Stimulated activated CD4-positive, alpha-beta T cell treated with anti-CD3 and anti-CD28 coated beads, Interleukin-12 subunit alpha, Interleukin-12 subunit beta, amount 100 ng/mL, for 24 hours (primary cell): ENCODE measurements at regions not wholly inside any gene's neighbourhood (a gene's known extent, or its start where the extent isn't known, plus 50 kb on each side); places are given as distances from the start of the nearest gene placed in this dataset.

Experiments used
- DNase-seq, 2 experiments: peaks; one replicate each; pipeline ENCODE4 v3.0.0-alpha.2; 2020; ENCODE audit warnings: low read depth in 2 of 2

- DNase-seq, result no peak
Measured at GRCh38 chr9:78788101-78788500, 491.2 kb downstream of the PSAT1 start.

GRCh38 chr9:78791779-78792178, 494.9 kb downstream of the PSAT1 start:
- DNase-seq, result no peak

GRCh38 chr9:78792745-78793144, 495.8 kb downstream of the PSAT1 start:
- DNase-seq, result no peak

GRCh38 chr9:78805771-78806170, 508.8 kb downstream of the PSAT1 start:
- DNase-seq, result no peak

- DNase-seq, result no peak
Measured at GRCh38 chr9:78806492-78807160, 509.7 kb downstream of the PSAT1 start.

GRCh38 chr9:78807286-78807685, 510.4 kb downstream of the PSAT1 start:
- DNase-seq, result no peak

GRCh38 chr9:78808048-78808447, 511.1 kb downstream of the PSAT1 start:
- DNase-seq, result no peak

- no peak for DNase-seq
Measured at GRCh38 chr9:78811622-78812276, 514.8 kb downstream of the PSAT1 start.

GRCh38 chr9:78812665-78813064, 515.7 kb downstream of the PSAT1 start:
- DNase-seq, result no peak

- DNase-seq, result no peak
Measured at GRCh38 chr9:78813602-78814180, 516.8 kb downstream of the PSAT1 start.

GRCh38 chr9:78821126-78821822, 524.3 kb downstream of the PSAT1 start:
- DNase-seq, result no peak

GRCh38 chr9:78826527-78826926, 529.6 kb downstream of the PSAT1 start:
- DNase-seq, result no peak

GRCh38 chr9:78828521-78828920, 531.6 kb downstream of the PSAT1 start:
- no peak for DNase-seq

GRCh38 chr9:78830301-78830700, 533.4 kb downstream of the PSAT1 start:
- no peak for DNase-seq

- DNase-seq, result no peak
Measured at GRCh38 chr9:78831726-78832125, 534.8 kb downstream of the PSAT1 start.

- DNase-seq, result no peak
Measured at GRCh38 chr9:78835928-78836450, 539.1 kb downstream of the PSAT1 start.

- DNase-seq, result no peak
Measured at GRCh38 chr9:78839252-78839651, 542.3 kb downstream of the PSAT1 start.

- DNase-seq, result no peak
Measured at GRCh38 chr9:78848061-78848460, 551.1 kb downstream of the PSAT1 start.

GRCh38 chr9:78856144-78856543, 559.2 kb downstream of the PSAT1 start:
- no peak for DNase-seq

- no peak for DNase-seq
Measured at GRCh38 chr9:78856781-78857180, 559.9 kb downstream of the PSAT1 start.

- no peak for DNase-seq
Measured at GRCh38 chr9:78857373-78858225, 560.7 kb downstream of the PSAT1 start.
